HepG2 (cell line): ENCODE measurements at regions not wholly inside any gene's neighbourhood (a gene's known extent, or its start where the extent isn't known, plus 50 kb on each side); places are given as distances from the start of the nearest gene placed in this dataset.
A peak's percentile ranks its signal among the peaks of the same experiment; 100 is the strongest.

ENCODE experiments used
- ATAC-seq: fragments of 200-7000 bp; cut with Tn5 transposase; 3 replicates; pipeline ENCODE4 v1.9.1; 2020; ENCODE audit warnings: mild to moderate bottlenecking, moderate library complexity
- BruUV-seq: library from RNA; stranded (reverse); fragments of 400-500 nt; replicated peaks from 2 replicates; lab custom pipeline; 2021; lab: Mats Ljungman, UMichigan
- CTCF ChIA-PET: fragments of 300-600 bp; formaldehyde crosslinking; extraction: SDS; loops from one replicate; lab custom pipeline; 2021; ENCODE audit warnings: low total read pairs, inconsistent platforms, low intra/inter-chr PET ratio; lab: Yijun Ruan, JAX
- POLR2A ChIA-PET: fragments of 350-600 bp; sonication (Branson Sonifier 250); formaldehyde crosslinking; loops from one replicate; lab custom pipeline; 2020; ENCODE audit warnings: antibody characterized with exemption, inconsistent platforms; lab: Yijun Ruan, JAX
- DNase-seq: peaks from one replicate; pipeline ENCODE4 v3.0.0-alpha.2; 2015; ENCODE audit warnings: low spot score
- FAIRE-seq: peaks from 3 replicates; lab custom pipeline; 2011; peaks lifted over from hg19 to GRCh38; lab: Jason Lieb, UNC
- H2AFZ ChIP-seq: one replicate; pipeline ENCODE4 v1.6.1; 2011; ENCODE audit warnings: low read length, inconsistent platforms
- H3K27ac ChIP-seq: fragments of 300-600 bp; 3 replicates; pipeline ENCODE4 v1.8.0; 2011; ENCODE audit warnings: mixed run types, mild to moderate bottlenecking, mixed read lengths, low read length, inconsistent platforms; ENCODE audit not compliant: insufficient read depth; ENCODE audit errors: extremely low read length
- H3K27me3 ChIP-seq, 2 experiments: fragments of 200-600 bp in 1 of 2; 2 replicates in 1 of 2; 3 replicates in 1 of 2; pipeline versions ENCODE4 v1.6.0 to v1.8.0; 2011; ENCODE audit warnings: low read length in 2 of 2, mild to moderate bottlenecking in 2 of 2, moderate library complexity in 2 of 2, inconsistent platforms in 1 of 2; ENCODE audit not compliant: insufficient read depth in 2 of 2, control insufficient read depth in 1 of 2
- H3K36me3 ChIP-seq, 2 experiments: fragments of 200-600 bp in 1 of 2; replicated peaks in 1 of 2; 2 replicates in 1 of 2; 3 replicates in 1 of 2; pipeline versions ENCODE4 v1.5.1 to v1.8.0; 2011; ENCODE audit warnings: low read length in 2 of 2, inconsistent platforms in 1 of 2; ENCODE audit not compliant: insufficient read depth in 2 of 2, control insufficient read depth in 1 of 2
- H3K4me1 ChIP-seq: 2 replicates; pipeline ENCODE4 v1.5.1; 2012; ENCODE audit warnings: low read length, inconsistent platforms; ENCODE audit not compliant: insufficient read depth
- H3K4me2 ChIP-seq: 2 replicates; pipeline ENCODE4 v1.6.0; 2011; ENCODE audit warnings: low read depth, low read length, inconsistent platforms
- H3K4me3 ChIP-seq, 3 experiments: fragments of 200-600 bp in 1 of 3; sonication (generic), shearing (Covaris generic) in 1 of 3; replicated peaks in 1 of 3; 2 replicates each; pipeline ENCODE4 v1.5.1; 2011 to 2016; ENCODE audit warnings: low read length in 3 of 3, inconsistent platforms in 2 of 3, low read depth in 2 of 3, mild to moderate bottlenecking in 2 of 3, control low read depth in 1 of 3, mixed read lengths in 1 of 3; ENCODE audit not compliant: insufficient read depth in 1 of 3
- H3K79me2 ChIP-seq: one replicate; pipeline ENCODE4 v1.6.1; 2011; ENCODE audit warnings: low read length, inconsistent platforms; ENCODE audit not compliant: insufficient read depth
- H3K9ac ChIP-seq: 2 replicates; pipeline ENCODE4 v1.6.0; 2011; ENCODE audit warnings: mild to moderate bottlenecking, low read depth, low read length, inconsistent platforms; ENCODE audit not compliant: insufficient read depth
- H3K9me3 ChIP-seq: 2 replicates; pipeline ENCODE4 v1.5.1; 2012; ENCODE audit warnings: mild to moderate bottlenecking, low read length
- H4K20me1 ChIP-seq: 2 replicates; pipeline ENCODE4 v1.6.0; 2011; ENCODE audit warnings: inconsistent platforms, mild to moderate bottlenecking, low read length, moderate library complexity; ENCODE audit not compliant: insufficient read depth
- CHD2 ChIP-seq: IDR thresholded peaks from 2 replicates; pipeline ENCODE4 v1.6.1; 2011; ENCODE audit warnings: low read depth, low read length, improper control_type of control experiment
- FOXP4 ChIP-seq: sonication (generic); formaldehyde crosslinking; IDR thresholded peaks from 2 replicates; pipeline ENCODE4 v1.4.0; 2020; ENCODE audit warnings: missing genetic modification reagents
- HOXA3 ChIP-seq: sonication (generic); formaldehyde crosslinking; IDR thresholded peaks from 2 replicates; pipeline ENCODE4 v1.5.0; 2020; ENCODE audit warnings: missing genetic modification reagents
- KLF12 ChIP-seq: sonication (generic); formaldehyde crosslinking; IDR thresholded peaks from 2 replicates; pipeline ENCODE4 v1.4.0; 2020; ENCODE audit warnings: missing genetic modification reagents, borderline replicate concordance
- NFE2L1 ChIP-seq: sonication (generic); formaldehyde crosslinking; IDR thresholded peaks from 2 replicates; pipeline ENCODE4 v1.4.0; 2020; ENCODE audit warnings: missing genetic modification reagents, mild to moderate bottlenecking, borderline replicate concordance
- PAX8 ChIP-seq: sonication (generic); formaldehyde crosslinking; IDR thresholded peaks from 2 replicates; pipeline ENCODE4 v1.8.0; 2022; ENCODE audit warnings: mild to moderate bottlenecking, missing genetic modification reagents, borderline replicate concordance
- RBM22 ChIP-seq: fragments of 200-400 bp; formaldehyde crosslinking; optimal IDR thresholded peaks from 2 replicates; pipeline ENCODE3; 2017; ENCODE audit warnings: mild to moderate bottlenecking, low read length, moderate library complexity
- SIN3B ChIP-seq: fragments of 150-350 bp; IDR thresholded peaks from 2 replicates; pipeline ENCODE4 v1.6.1; 2014; ENCODE audit warnings: low read length
- SIX1 ChIP-seq: sonication (generic); formaldehyde crosslinking; IDR thresholded peaks from 2 replicates; pipeline ENCODE4 v1.4.0; 2020; ENCODE audit warnings: missing genetic modification reagents, borderline replicate concordance
- SUZ12 ChIP-seq: fragments of 150-350 bp; IDR thresholded peaks from 2 replicates; pipeline ENCODE4 v1.6.1; 2014; ENCODE audit warnings: low read depth, low read length
- TFDP2 ChIP-seq: sonication (generic); formaldehyde crosslinking; IDR thresholded peaks from 2 replicates; pipeline ENCODE4 v1.4.0; 2020; ENCODE audit warnings: missing genetic modification reagents
- TIGD3 ChIP-seq: sonication (generic); formaldehyde crosslinking; IDR thresholded peaks from 2 replicates; pipeline ENCODE4 v1.5.1; 2020; ENCODE audit warnings: mild to moderate bottlenecking, missing genetic modification reagents, borderline replicate concordance
- ZNF710 ChIP-seq: sonication (generic); formaldehyde crosslinking; IDR thresholded peaks from 2 replicates; pipeline ENCODE4 v1.5.0; 2020; ENCODE audit warnings: mild to moderate bottlenecking, missing genetic modification reagents, borderline replicate concordance
- WGBS: methylation state at CpG from one replicate; pipeline ENCODE4 v1.1.6; 2017; ENCODE audit warnings: low lambda C conversion rate; 5-methylcytosine and 5-hydroxymethylcytosine counted together
- in situ Hi-C: cut with HindIII; loops from 2 replicates; pipeline ENCODE4 v1.10.0; 2017; ENCODE audit warnings: low pct_unique_long_range_greater_than_20kb; ENCODE audit not compliant: extremely low pct_ligation_motif_present
- intact Hi-C: fragments of 100-400 bp; cut with micrococcal nuclease; formaldehyde crosslinking; loops from one replicate; pipeline ENCODE4 v1.10.0; 2022; ENCODE audit not compliant: unreplicated experiment

GRCh38 chr17:31595666-31596381 is 204.3 kb downstream of the RAB11FIP4 start:
- intact Hi-C loops (no loop called here), in situ Hi-C loops (no loop called here)
- Histone ChIP-seq H3K9me3 (no peaks in the 10 kb centered on the region), H3K4me1 (peaks cover 54% of the 10 kb centered on the region), H3K36me3 (no peaks in the 10 kb centered on the region), H3K79me2 (no peaks in the 10 kb centered on the region), H3K27ac (no peak overlapping the region), H3K27me3 (no peaks in the 10 kb centered on the region), H2AFZ (no peak overlapping the region), H3K4me3 (no peak overlapping the region), H3K4me2 (no peak overlapping the region), H4K20me1 (no peaks in the 10 kb centered on the region), H3K9ac (no peak overlapping the region)
- ATAC-seq (peak; percentile 23; the same call in 2 of the 3 replicates), DNase-seq (no peak), FAIRE-seq (no peak)
- no TSS peak for BruUV-seq
- CTCF ChIA-PET: no interaction called here
- POLR2A ChIA-PET: no interaction called here
- 63% methylated on average over 10 of the region's 10 CpGs for WGBS
- TF ChIP-seq RBM22 (no peak), KLF12 (no peak), CHD2 (no peak), NFE2L1 (CRISPR knock-in tag) (no peak), SUZ12 (no peak), PAX8 (CRISPR knock-in tag) (no peak), HOXA3 (no peak), SIX1 (no peak), SIN3B (no peak), TIGD3 (CRISPR knock-in tag) (no peak), ZNF710 (CRISPR knock-in tag) (no peak), FOXP4 (no peak), TFDP2 (no peak)
